ENCODE measurements at regions not wholly inside any gene's neighbourhood (a gene's known extent, or its start where the extent isn't known, plus 50 kb on each side); places are given as distances from the start of the nearest gene placed in this dataset.

DNA sequence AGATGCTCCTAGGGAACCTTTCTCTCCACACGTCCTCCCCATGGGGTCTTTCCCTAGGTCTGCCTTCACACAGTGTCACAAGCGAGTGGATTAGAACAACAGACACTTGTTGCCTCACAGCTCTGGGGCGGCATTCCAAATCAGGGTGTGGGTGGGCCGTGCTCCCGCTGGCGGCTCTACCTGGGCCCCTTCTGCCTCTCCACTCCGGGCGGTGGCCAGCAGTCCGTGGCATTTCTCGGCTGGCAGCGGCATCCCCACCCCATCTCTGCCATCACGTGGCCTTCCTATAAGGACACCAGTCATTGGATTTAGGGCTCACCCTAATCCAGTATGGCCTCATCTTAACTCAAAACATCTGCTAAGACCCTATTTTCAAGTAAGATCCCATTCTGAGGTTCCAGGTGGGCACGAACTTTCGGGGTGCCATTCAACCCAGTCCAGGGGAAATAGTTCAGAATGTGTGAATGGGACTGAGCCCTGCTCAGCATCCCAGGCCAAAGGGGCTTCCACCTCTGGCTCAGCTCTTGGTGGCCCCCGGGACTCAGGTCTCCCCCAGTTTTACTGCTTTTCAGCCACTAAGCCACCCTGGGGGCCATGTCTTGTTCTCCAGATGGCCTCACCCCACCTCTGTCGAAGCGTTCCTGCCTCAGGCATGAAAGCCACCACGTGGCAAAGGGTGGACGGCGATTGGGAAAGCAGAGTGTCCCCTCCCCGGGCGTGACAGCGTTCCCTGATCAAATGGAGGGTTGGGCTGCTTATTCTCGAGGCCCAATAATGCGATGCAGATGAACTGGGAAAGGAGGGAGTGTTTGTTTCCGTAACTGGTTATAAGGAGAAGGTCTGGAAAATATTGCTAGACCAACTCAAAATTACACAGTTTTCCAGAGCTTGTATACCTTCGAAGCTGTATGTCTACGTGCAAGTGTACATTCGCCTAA lies 350.0 kb downstream of the GLRX3 start:
- no peak for DNase-seq (ENCODE audit: low read depth in 2 of 2)

- no peak for DNase-seq (ENCODE audit: low read depth in 2 of 2)
Observed at GRCh38 chr10:130486906-130487305, 350.7 kb downstream of the GLRX3 start.

GRCh38 chr10:130487566-130487965 lies 351.4 kb downstream of the GLRX3 start:
- no peak for DNase-seq (ENCODE audit: low read depth in 2 of 2)

DNA sequence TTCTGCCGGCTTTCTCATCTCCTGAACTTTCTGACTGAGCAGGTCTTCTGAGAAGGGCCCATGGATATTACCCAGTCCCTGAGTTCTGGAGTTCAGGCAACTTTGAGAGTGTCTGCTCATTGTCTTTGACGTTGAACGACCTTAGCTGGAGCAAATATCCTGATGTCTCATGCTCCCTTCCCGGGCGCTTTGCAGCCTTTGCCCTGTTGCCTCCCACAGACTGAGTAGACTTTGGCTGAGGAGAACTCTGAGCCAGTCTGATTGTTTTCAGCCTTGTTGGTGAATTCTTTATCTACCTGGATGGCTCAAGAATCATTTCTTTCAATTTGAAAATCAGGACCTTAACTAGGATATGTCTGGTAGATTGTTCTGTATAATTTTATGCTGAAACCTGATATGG lies 353.7 kb downstream of the GLRX3 start:
- no peak for DNase-seq (ENCODE audit: low read depth in 2 of 2)

GRCh38 chr10:130491011-130491692 lies 355.0 kb downstream of the GLRX3 start:
- DNase-seq (ENCODE audit: low read depth in 2 of 2) = no peak

GRCh38 chr10:130491693-130492050 lies 355.5 kb downstream of the GLRX3 start:
- DNase-seq (ENCODE audit: low read depth in 2 of 2) = no peak

DNA sequence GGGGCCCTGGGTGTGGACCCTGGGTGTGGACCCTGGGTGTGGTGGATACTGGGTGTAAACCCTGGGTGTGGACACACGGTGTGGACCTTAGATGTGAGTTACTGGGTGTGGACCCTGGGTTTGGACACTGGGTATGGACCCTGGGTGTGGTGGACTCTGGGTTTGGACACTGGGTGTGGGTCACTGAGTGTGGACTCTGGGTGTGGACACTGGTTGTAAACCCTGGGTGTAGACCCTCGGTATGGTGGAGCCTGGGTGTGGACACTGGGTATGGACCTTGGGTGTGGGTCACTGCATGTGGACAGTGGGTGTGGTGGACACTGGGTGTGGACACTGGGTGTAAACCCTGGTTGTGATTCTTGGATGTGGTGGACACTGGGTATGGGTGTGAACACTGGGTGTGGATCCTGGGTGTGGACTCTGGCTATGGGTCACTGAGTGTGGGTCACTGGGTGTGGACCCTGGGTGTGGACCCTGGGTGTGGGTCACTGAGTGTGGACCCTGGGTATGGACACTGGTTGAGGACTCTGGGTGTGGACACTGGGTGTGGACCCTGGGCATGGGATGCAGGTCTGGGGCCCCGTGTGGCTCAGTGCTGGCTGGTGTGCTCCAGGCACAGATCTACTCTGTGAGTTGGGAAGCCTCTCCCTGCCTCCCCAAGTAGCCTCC lies 356.2 kb downstream of the GLRX3 start:
- no peak for DNase-seq (ENCODE audit: low read depth in 2 of 2)

DNA sequence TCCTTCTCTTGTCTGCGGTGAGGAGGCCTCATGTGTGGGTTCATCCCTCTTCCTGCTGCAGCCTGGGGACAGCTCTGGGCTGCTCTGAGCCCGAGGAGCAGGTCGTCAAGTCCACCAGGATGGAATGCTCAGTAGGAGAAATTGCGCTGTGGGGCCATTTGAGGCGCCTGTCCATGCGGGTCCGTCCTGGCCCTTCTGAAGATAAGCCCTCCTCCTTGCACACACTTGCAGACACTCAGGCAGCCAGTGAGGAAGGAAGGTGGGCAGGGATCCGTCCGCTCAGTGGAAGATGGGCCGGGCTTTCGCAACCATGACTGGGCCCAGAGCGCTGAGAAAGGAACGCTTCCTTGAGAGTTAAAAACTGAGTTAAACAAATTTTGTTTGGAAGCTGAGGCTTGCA lies 356.8 kb downstream of the GLRX3 start:
- no peak for DNase-seq (ENCODE audit: low read depth in 2 of 2)

- DNase-seq (ENCODE audit: low read depth in 2 of 2) = no peak
Observed at GRCh38 chr10:130493446-130494145, 357.4 kb downstream of the GLRX3 start.

DNA sequence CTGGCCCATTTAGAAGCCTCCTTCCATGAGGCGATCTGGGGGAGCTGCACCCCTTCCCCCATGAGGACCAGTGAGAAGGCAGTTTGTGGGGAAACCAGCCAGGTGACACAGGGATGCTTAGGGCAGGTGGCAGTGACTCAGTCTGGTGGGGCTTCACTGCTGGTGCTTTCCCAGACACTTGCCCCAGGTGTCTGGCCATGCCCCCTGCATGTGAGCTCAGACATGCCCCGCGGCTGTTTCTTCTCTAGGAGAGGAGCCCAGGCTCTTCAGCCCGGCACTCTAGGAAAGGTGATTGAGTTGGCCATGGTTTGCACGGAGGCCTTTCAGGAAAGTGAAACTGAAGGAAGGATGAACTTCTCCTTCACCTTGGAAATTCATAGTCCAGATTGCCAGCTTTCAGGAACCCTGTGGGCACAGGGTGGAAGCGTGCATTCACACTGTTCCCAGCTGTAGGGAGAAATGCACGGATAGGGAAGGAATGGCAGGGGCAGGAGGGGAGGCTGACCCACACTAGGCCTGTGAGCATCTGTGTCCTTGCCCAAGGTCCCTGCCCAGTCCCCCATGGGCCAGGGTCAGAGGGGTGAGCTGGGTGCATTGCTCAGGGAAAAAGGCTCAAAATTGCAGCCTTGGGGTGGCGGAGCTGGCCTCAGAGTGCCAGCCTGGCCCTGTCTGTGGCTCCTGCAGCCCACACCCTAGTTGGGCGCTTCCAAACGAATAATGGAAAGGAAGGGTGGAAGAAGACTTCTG lies 359.1 kb downstream of the GLRX3 start:
- DNase-seq (ENCODE audit: low read depth in 2 of 2) = no peak

DNA sequence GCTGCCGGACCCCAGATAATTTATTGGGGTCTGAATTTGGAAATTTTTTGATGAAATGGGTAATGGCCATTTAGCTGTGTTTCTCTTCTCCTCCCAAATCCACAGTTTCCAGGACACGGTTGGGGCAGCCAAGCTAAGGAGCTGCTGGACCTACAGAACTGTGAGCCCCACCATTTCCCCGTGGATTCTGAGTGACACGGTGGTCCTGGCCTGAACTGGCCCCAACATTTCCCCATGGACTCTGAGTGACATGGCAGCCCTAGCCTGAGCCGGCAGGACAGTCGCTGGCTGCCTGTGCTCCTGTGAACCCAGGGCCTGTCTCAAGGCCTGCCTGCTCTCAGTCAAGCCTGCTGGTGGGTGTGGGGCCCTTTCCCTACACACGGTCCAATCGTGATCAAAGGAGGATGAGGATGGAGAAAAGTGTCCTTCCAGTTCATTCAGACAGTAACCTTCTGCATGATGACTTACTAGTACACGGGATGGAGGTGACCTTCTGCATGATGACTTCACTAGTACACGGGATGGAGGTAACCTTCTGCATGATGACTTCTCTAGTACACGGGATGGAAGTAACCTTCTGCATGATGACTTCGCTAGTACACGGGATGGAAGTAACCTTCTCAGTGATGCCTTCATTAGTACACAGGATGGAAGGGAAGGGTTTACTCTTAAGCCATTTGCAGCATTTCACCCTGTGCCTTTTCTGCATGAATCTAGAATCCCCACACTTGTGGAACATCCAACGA lies 359.9 kb downstream of the GLRX3 start:
- peak; percentile 2 to 9 for DNase-seq (ENCODE audit: low read depth in 2 of 2)

- no peak for DNase-seq (ENCODE audit: low read depth in 2 of 2)
Observed at GRCh38 chr10:130497056-130498010, 361.1 kb downstream of the GLRX3 start.

- no peak for DNase-seq (ENCODE audit: low read depth in 2 of 2)
Observed at GRCh38 chr10:130498042-130498441, 361.9 kb downstream of the GLRX3 start.

- no peak for DNase-seq (ENCODE audit: low read depth in 2 of 2)
Observed at GRCh38 chr10:130498934-130499333, 362.7 kb downstream of the GLRX3 start.

DNA sequence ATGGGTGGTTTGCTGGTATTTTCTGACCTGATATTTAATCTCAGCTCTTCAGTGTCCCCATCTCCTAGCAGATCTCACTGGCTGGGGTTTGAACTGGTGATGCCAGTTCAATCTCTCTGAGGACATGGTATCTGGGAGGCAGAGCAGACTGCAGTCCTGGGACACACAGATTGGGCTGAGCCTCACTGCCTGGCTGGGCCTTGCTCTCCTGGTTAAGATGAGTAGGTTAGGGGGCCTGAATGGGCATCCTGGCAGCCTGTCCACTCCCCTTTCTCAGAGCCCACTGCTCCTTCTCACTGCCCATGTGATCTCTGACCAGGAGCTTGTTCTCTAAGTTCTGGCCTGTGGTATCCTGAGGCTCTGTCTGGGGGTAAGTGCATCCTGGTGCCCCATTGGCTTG lies 363.4 kb downstream of the GLRX3 start:
- no peak for DNase-seq (ENCODE audit: low read depth in 2 of 2)

- no peak for DNase-seq (ENCODE audit: low read depth in 2 of 2)
Observed at GRCh38 chr10:130500261-130501000, 364.2 kb downstream of the GLRX3 start.

GRCh38 chr10:130507461-130507860 lies 371.3 kb downstream of the GLRX3 start:
- DNase-seq (ENCODE audit: low read depth in 2 of 2) = no peak

GRCh38 chr10:130509881-130510689 lies 373.9 kb downstream of the GLRX3 start:
- no peak for DNase-seq (ENCODE audit: low read depth in 2 of 2)
